ENCODE measurements at regions not wholly inside any gene's neighbourhood (a gene's known extent, or its start where the extent isn't known, plus 50 kb on each side); places are given as distances from the start of the nearest gene placed in this dataset.

- TF ChIP-seq CTCF (IDR thresholded peaks at IDR 0.05), result no peak
- no peak for TF ChIP-seq EP300 (IDR thresholded peaks at IDR 0.05)
- TF ChIP-seq POLR2A (IDR thresholded peaks at IDR 0.05), result no peak
Observed at GRCh38 chr11:112555491-112556364, 295.1 kb upstream of the PLET1 start.

All from ovary (tissue), 3 donors.